GM19397 (cell line): ENCODE measurements at regions not wholly inside any gene's neighbourhood (a gene's known extent, or its start where the extent isn't known, plus 50 kb on each side); places are given as distances from the start of the nearest gene placed in this dataset.

Experiments used
- ATAC-seq: cut with Tn5 transposase; IDR thresholded peaks from one replicate; pipeline ENCODE4 v1.9.1; 2021; ENCODE audit warnings: mild to moderate bottlenecking, moderate library complexity; ENCODE audit not compliant: unreplicated experiment

GRCh38 chr9:96183751-96184150 is 118.2 kb downstream of the HSD17B3 start:
- ATAC-seq = no peak

- ATAC-seq = no peak
Measured at GRCh38 chr9:96178153-96178552, 123.8 kb downstream of the HSD17B3 start.

- no peak for ATAC-seq
Measured at GRCh38 chr9:96177719-96178028, 124.3 kb downstream of the HSD17B3 start.

GRCh38 chr9:96177005-96177718 is 124.8 kb downstream of the HSD17B3 start:
- no peak for ATAC-seq

- no peak for ATAC-seq
Measured at GRCh38 chr9:96175796-96176195, 126.2 kb downstream of the HSD17B3 start.

GRCh38 chr9:96175001-96175400 is 127.0 kb downstream of the HSD17B3 start:
- ATAC-seq = no peak

- no peak for ATAC-seq
Measured at GRCh38 chr9:96174371-96174770, 127.6 kb downstream of the HSD17B3 start.

GRCh38 chr9:96173640-96174039 is 128.3 kb downstream of the HSD17B3 start:
- ATAC-seq = no peak

- no peak for ATAC-seq
Measured at GRCh38 chr9:96172797-96173196, 129.2 kb downstream of the HSD17B3 start.

GRCh38 chr9:96171728-96172127 is 130.2 kb downstream of the HSD17B3 start:
- ATAC-seq = no peak

- ATAC-seq = no peak
Measured at GRCh38 chr9:96169901-96170300, 132.1 kb downstream of the HSD17B3 start.

- ATAC-seq = no peak
Measured at GRCh38 chr9:96169484-96169883, 132.5 kb downstream of the HSD17B3 start.

- no peak for ATAC-seq
Measured at GRCh38 chr9:96168882-96169281, 133.1 kb downstream of the HSD17B3 start.

- no peak for ATAC-seq
Measured at GRCh38 chr9:96167011-96167410, 135.0 kb downstream of the HSD17B3 start.

GRCh38 chr9:96164268-96164683 is 137.7 kb downstream of the HSD17B3 start:
- no peak for ATAC-seq

- no peak for ATAC-seq
Measured at GRCh38 chr9:96163712-96164111, 138.3 kb downstream of the HSD17B3 start.

- ATAC-seq = no peak
Measured at GRCh38 chr9:96163161-96163560, 138.8 kb downstream of the HSD17B3 start.

GRCh38 chr9:96161819-96162218 is 140.2 kb downstream of the HSD17B3 start:
- ATAC-seq = no peak

- ATAC-seq = no peak
Measured at GRCh38 chr9:96160866-96161265, 141.1 kb downstream of the HSD17B3 start.

GRCh38 chr9:96160168-96160567 is 141.8 kb downstream of the HSD17B3 start:
- ATAC-seq = no peak

- no peak for ATAC-seq
Measured at GRCh38 chr9:96159596-96159995, 142.4 kb downstream of the HSD17B3 start.

GRCh38 chr9:96158909-96159575 is 142.9 kb downstream of the HSD17B3 start:
- ATAC-seq = no peak

- ATAC-seq = no peak
Measured at GRCh38 chr9:96158147-96158546, 143.8 kb downstream of the HSD17B3 start.
